IMR-90 (cell line): ENCODE measurements at regions not wholly inside any gene's neighbourhood (a gene's known extent, or its start where the extent isn't known, plus 50 kb on each side); places are given as distances from the start of the nearest gene placed in this dataset.

Experiments used
- ATAC-seq: fragments of 200-7000 bp; cut with Tn5 transposase; 2 replicates; pipeline ENCODE4 v1.9.1; 2020; ENCODE audit warnings: low read depth, mild to moderate bottlenecking, moderate library complexity
- BruUV-seq: library from RNA; stranded (reverse); fragments of 400-500 nt; replicated peaks from 2 replicates; lab custom pipeline; 2021; lab: Mats Ljungman, UMichigan
- CTCF ChIA-PET: fragments of 300-600 bp; formaldehyde crosslinking; extraction: SDS; loops from one replicate; lab custom pipeline; 2021; ENCODE audit warnings: antibody characterized with exemption; lab: Yijun Ruan, JAX
- POLR2A ChIA-PET: fragments of 300-600 bp; sonication (Branson Sonifier 250); formaldehyde crosslinking; loops from one replicate; lab custom pipeline; 2022; ENCODE audit warnings: antibody characterized with exemption; ENCODE audit not compliant: unreplicated experiment; lab: Charles Lee
- DNase-seq: peaks from one replicate; pipeline ENCODE4 v3.0.0; 2013
- H2AFZ ChIP-seq: replicated peaks from 2 replicates; pipeline ENCODE3; 2013; ENCODE audit warnings: low read length, mild to moderate bottlenecking; ENCODE audit not compliant: poor library complexity
- H2AK5ac ChIP-seq: 2 replicates; pipeline ENCODE4 v1.6.1; 2013; ENCODE audit warnings: low read depth, low read length, inconsistent platforms
- H2AK9ac ChIP-seq: replicated peaks from 2 replicates; pipeline ENCODE3; 2013; ENCODE audit warnings: mild to moderate bottlenecking, low read depth, low read length, moderate library complexity; ENCODE audit not compliant: poor library complexity
- H2BK120ac ChIP-seq: 2 replicates; pipeline ENCODE4 v1.6.1; 2013; ENCODE audit warnings: low read depth, low read length, inconsistent platforms
- H2BK15ac ChIP-seq: 3 replicates; pipeline ENCODE4 v1.6.1; 2013; ENCODE audit warnings: low read depth, low read length, inconsistent platforms
- H2BK20ac ChIP-seq: 2 replicates; pipeline ENCODE4 v1.6.1; 2013; ENCODE audit warnings: low read depth, mild to moderate bottlenecking, inconsistent platforms, low read length, moderate library complexity
- H2BK5ac ChIP-seq: 2 replicates; pipeline ENCODE4 v1.6.1; 2013; ENCODE audit warnings: mild to moderate bottlenecking, low read depth, low read length, inconsistent platforms; ENCODE audit not compliant: poor library complexity, severe bottlenecking
- H3K14ac ChIP-seq: replicated peaks from 2 replicates; pipeline ENCODE4 v1.6.1; 2013; ENCODE audit warnings: low read depth, low read length, inconsistent platforms
- H3K18ac ChIP-seq: 2 replicates; pipeline ENCODE4 v1.6.1; 2013; ENCODE audit warnings: low read depth, low read length, control low read depth
- H3K23ac ChIP-seq: 2 replicates; pipeline ENCODE4 v1.6.1; 2013; ENCODE audit warnings: low read depth, low read length, inconsistent platforms
- H3K27ac ChIP-seq: 2 replicates; pipeline ENCODE4 v1.5.1; 2013; ENCODE audit warnings: mild to moderate bottlenecking, control low read depth, low read length; ENCODE audit not compliant: insufficient read depth
- H3K27me3 ChIP-seq: 2 replicates; pipeline ENCODE4 v1.6.1; 2013; ENCODE audit warnings: low read length; ENCODE audit not compliant: control insufficient read depth, insufficient read depth
- H3K36me3 ChIP-seq: 2 replicates; pipeline ENCODE4 v1.6.1; 2013; ENCODE audit warnings: low read length, mixed read lengths; ENCODE audit not compliant: control insufficient read depth, insufficient read depth
- H3K4ac ChIP-seq: 2 replicates; pipeline ENCODE4 v1.6.1; 2013; ENCODE audit warnings: low read depth, low read length, inconsistent platforms
- H3K4me1 ChIP-seq: 2 replicates; pipeline ENCODE4 v1.6.1; 2013; ENCODE audit warnings: low read length, mixed read lengths; ENCODE audit not compliant: control insufficient read depth, insufficient read depth
- H3K4me2 ChIP-seq: 2 replicates; pipeline ENCODE4 v1.6.1; 2013; ENCODE audit warnings: low read depth, mild to moderate bottlenecking, control low read depth, low read length, moderate library complexity
- H3K4me3 ChIP-seq: 2 replicates; pipeline ENCODE4 v1.5.1; 2013; ENCODE audit warnings: low read depth, mild to moderate bottlenecking, control low read depth, low read length, moderate library complexity; ENCODE audit not compliant: insufficient read depth
- H3K56ac ChIP-seq: 2 replicates; pipeline ENCODE4 v1.6.1; 2013; ENCODE audit warnings: low read length, inconsistent platforms; ENCODE audit not compliant: insufficient read depth; ENCODE audit errors: extremely low read depth
- H3K79me1 ChIP-seq, 2 experiments: 2 replicates each; pipeline ENCODE4 v1.6.1; 2013; ENCODE audit warnings: low read length in 2 of 2, inconsistent platforms in 1 of 2, low read depth in 1 of 2
- H3K9ac ChIP-seq: 2 replicates; pipeline ENCODE4 v1.6.1; 2013; ENCODE audit warnings: low read depth, low read length, control low read depth
- H3K9me1 ChIP-seq: 2 replicates; pipeline ENCODE4 v1.6.1; 2013; ENCODE audit warnings: low read length, inconsistent platforms; ENCODE audit not compliant: insufficient read depth
- H3K9me3 ChIP-seq: 2 replicates; pipeline ENCODE4 v1.6.1; 2013; ENCODE audit warnings: low read length; ENCODE audit not compliant: control insufficient read depth, insufficient read depth
- H4K20me1 ChIP-seq: 2 replicates; pipeline ENCODE4 v1.6.1; 2013; ENCODE audit warnings: low read length, inconsistent platforms; ENCODE audit not compliant: insufficient read depth
- H4K5ac ChIP-seq: 2 replicates; pipeline ENCODE4 v1.6.1; 2013; ENCODE audit warnings: mild to moderate bottlenecking, low read depth, low read length, control low read depth
- H4K8ac ChIP-seq, 2 experiments: 2 replicates each; pipeline ENCODE4 v1.6.1; 2013; ENCODE audit warnings: low read depth in 2 of 2, low read length in 2 of 2, control low read depth in 1 of 2, inconsistent platforms in 1 of 2
- H4K91ac ChIP-seq: 2 replicates; pipeline ENCODE4 v1.6.1; 2013; ENCODE audit warnings: low read depth, low read length, inconsistent platforms; ENCODE audit not compliant: insufficient read depth
- CEBPB ChIP-seq: IDR thresholded peaks from 2 replicates; pipeline ENCODE4 v1.6.1; 2012; ENCODE audit warnings: low read depth, low read length, improper control_type of control experiment
- MAFK ChIP-seq: IDR thresholded peaks from 2 replicates; pipeline ENCODE4 v1.6.1; 2012; ENCODE audit warnings: low read depth, low read length, improper control_type of control experiment
- MXI1 ChIP-seq: IDR thresholded peaks from 2 replicates; pipeline ENCODE4 v1.6.1; 2012; ENCODE audit warnings: low read depth, mild to moderate bottlenecking, low read length, moderate library complexity, borderline replicate concordance
- NFE2L2 ChIP-seq: fragments of 150-350 bp; IDR thresholded peaks from 2 replicates; pipeline ENCODE4 v1.6.1; 2016; ENCODE audit warnings: low read depth, mild to moderate bottlenecking, low read length
- POLR2A ChIP-seq: IDR thresholded peaks from 2 replicates; pipeline ENCODE4 v1.6.1; 2012; ENCODE audit warnings: mild to moderate bottlenecking, low read depth, low read length
- RFX5 ChIP-seq: IDR thresholded peaks from 2 replicates; pipeline ENCODE4 v1.8.0; 2012; ENCODE audit warnings: low read depth, mild to moderate bottlenecking, low read length, moderate library complexity
- WGBS, 2 experiments: methylation state at CpG; one replicate each; pipeline versions ENCODE4 v1.1.5 to v1.1.7; 2013; ENCODE audit warnings: missing lambda C conversion rate in 2 of 2; ENCODE audit not compliant: insufficient read length in 1 of 2; ENCODE audit errors: extremely low coverage in 2 of 2; 5-methylcytosine and 5-hydroxymethylcytosine counted together
- dilution Hi-C: fragments of 300-500 bp; cut with HindIII; formaldehyde crosslinking; loops from one replicate; pipeline ENCODE4 v1.14.3; 2018; ENCODE audit warnings: low sequenced_read_pairs; ENCODE audit not compliant: unreplicated experiment
- in situ Hi-C: fragments of 300-500 bp; cut with MboI; formaldehyde crosslinking; loops from 3 replicates; pipeline ENCODE4 v1.14.3; 2019; ENCODE audit warnings: low sequenced_read_pairs, inconsistent platforms, mixed read lengths
- intact Hi-C: fragments of 100-400 bp; cut with micrococcal nuclease; formaldehyde crosslinking; loops from 2 replicates; pipeline ENCODE4 v1.10.0; 2022
- TF ChIP-seq, protein P1 (sequence below): fragments of 150-350 bp; IDR thresholded peaks from 2 replicates; pipeline ENCODE4 v1.6.1; 2016; ENCODE audit warnings: low read depth, mild to moderate bottlenecking, low read length, moderate library complexity, borderline replicate concordance

DNA sequence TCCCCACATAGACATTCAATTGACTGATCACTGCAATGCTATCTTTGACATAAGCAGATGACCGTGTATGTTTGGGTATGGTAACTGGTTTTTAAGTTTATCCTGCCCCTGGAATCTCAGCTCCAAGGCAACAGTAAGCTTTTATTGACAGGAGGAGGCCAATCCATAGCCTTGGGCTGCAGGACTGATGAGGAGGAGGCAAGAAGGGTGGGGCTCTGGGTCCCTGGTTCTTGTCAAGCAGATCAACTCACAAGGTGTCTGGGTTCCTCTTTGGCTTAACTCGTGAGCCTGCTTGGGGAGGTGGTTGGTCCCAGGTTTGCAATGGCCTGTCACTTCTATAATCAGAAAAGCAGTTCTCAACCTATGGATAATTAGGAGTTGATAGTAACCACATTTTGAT lies 113.2 kb upstream of the STX18 start:
- H2AFZ ChIP-seq, result no peak overlapping the region
- H3K9me1 ChIP-seq, result peaks cover 7% of the 10 kb centered on the region; the same call in 1 of the 2 replicates
- no peak overlapping the region for H2BK120ac ChIP-seq
- H4K20me1 ChIP-seq, result no peaks in the 10 kb centered on the region
- peaks cover 5% of the 10 kb centered on the region; the same call in 1 of the 2 replicates for H3K9me3 ChIP-seq
- ChIA-PET CTCF (no interaction called here), POLR2A (no interaction called here)
- no peak overlapping the region for H2BK15ac ChIP-seq
- no peak overlapping the region for H3K14ac ChIP-seq
- WGBS, 2 experiments, result no CpG with 5 or more reads among the region's 2 CpGs
- H3K27ac ChIP-seq, result no peak overlapping the region
- H4K91ac ChIP-seq, result no peak overlapping the region
- H3K23ac ChIP-seq, result no peak overlapping the region
- H3K4me3 ChIP-seq, result no peak overlapping the region
- H3K36me3 ChIP-seq, result no peaks in the 10 kb centered on the region
- H3K56ac ChIP-seq, result no peak overlapping the region
- no peak for ATAC-seq
- no peak overlapping the region for H3K4ac ChIP-seq
- H3K4me2 ChIP-seq, result no peak overlapping the region
- intact Hi-C loops (no loop called here), dilution Hi-C loops (no loop called here), in situ Hi-C loops (no loop called here)
- no peak overlapping the region for H3K18ac ChIP-seq
- TF ChIP-seq CEBPB, result no peak
- TF ChIP-seq, protein P1, sequence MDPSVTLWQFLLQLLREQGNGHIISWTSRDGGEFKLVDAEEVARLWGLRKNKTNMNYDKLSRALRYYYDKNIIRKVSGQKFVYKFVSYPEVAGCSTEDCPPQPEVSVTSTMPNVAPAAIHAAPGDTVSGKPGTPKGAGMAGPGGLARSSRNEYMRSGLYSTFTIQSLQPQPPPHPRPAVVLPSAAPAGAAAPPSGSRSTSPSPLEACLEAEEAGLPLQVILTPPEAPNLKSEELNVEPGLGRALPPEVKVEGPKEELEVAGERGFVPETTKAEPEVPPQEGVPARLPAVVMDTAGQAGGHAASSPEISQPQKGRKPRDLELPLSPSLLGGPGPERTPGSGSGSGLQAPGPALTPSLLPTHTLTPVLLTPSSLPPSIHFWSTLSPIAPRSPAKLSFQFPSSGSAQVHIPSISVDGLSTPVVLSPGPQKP, result no peak
- no peak for TF ChIP-seq POLR2A
- no peak for TF ChIP-seq RFX5
- TF ChIP-seq MXI1, result no peak
- TF ChIP-seq NFE2L2, result no peak
- TF ChIP-seq MAFK, result no peak
- H4K5ac ChIP-seq, result no peak overlapping the region
- H3K27me3 ChIP-seq, result no peaks in the 10 kb centered on the region
- DNase-seq, result no peak
- no peak overlapping the region for H2BK20ac ChIP-seq
- no peak overlapping the region for H2AK9ac ChIP-seq
- no peak overlapping the region for H3K9ac ChIP-seq
- H3K4me1 ChIP-seq, result peaks cover 8% of the 10 kb centered on the region
- H2BK5ac ChIP-seq, result no peak overlapping the region
- no peak overlapping the region for H4K8ac ChIP-seq
- no TSS peak for BruUV-seq
- no peaks in the 10 kb centered on the region for H3K79me1 ChIP-seq
- H2AK5ac ChIP-seq, result no peak overlapping the region
